Keratinocyte (primary cell): ENCODE measurements at regions not wholly inside any gene's neighbourhood (a gene's known extent, or its start where the extent isn't known, plus 50 kb on each side); places are given as distances from the start of the nearest gene placed in this dataset.

ENCODE experiments used
- DNase-seq: peaks from one replicate; pipeline ENCODE4 v3.0.0-alpha.2; 2011; ENCODE audit warnings: low read depth, missing footprints, low spot score
- FAIRE-seq: peaks from 2 replicates; lab custom pipeline; 2011; peaks lifted over from hg19 to GRCh38; lab: Jason Lieb, UNC
- H2AFZ ChIP-seq: 2 replicates; pipeline ENCODE4 v1.6.0; 2012; ENCODE audit warnings: low read length, control low read depth, inconsistent platforms; ENCODE audit not compliant: control insufficient read depth
- H3K27ac ChIP-seq: 2 replicates; pipeline ENCODE4 v1.5.1; 2011; ENCODE audit warnings: low read length; ENCODE audit not compliant: control insufficient read depth, insufficient read depth
- H3K27me3 ChIP-seq: 3 replicates; pipeline ENCODE4 v1.6.0; 2011; ENCODE audit warnings: low read length; ENCODE audit not compliant: control insufficient read depth, insufficient read depth; ENCODE audit errors: extremely low read depth
- H3K36me3 ChIP-seq, 2 experiments: 2 replicates in 1 of 2; 3 replicates in 1 of 2; pipeline ENCODE4 v1.5.1; 2011; ENCODE audit warnings: low read length in 2 of 2, mild to moderate bottlenecking in 1 of 2; ENCODE audit not compliant: control insufficient read depth in 2 of 2, insufficient read depth in 2 of 2; ENCODE audit errors: extremely low read depth in 1 of 2
- H3K4me1 ChIP-seq: 3 replicates; pipeline ENCODE4 v1.5.1; 2011; ENCODE audit warnings: low read length; ENCODE audit not compliant: control insufficient read depth, insufficient read depth; ENCODE audit errors: extremely low read depth
- H3K4me2 ChIP-seq: 3 replicates; pipeline ENCODE4 v1.6.0; 2011; ENCODE audit warnings: low read depth, low read length; ENCODE audit not compliant: control insufficient read depth, insufficient read depth; ENCODE audit errors: extremely low read depth
- H3K4me3 ChIP-seq, 3 experiments: fragments of 200-600 bp in 1 of 3; sonication (generic) in 1 of 3; 2 replicates in 2 of 3; 3 replicates in 1 of 3; pipeline ENCODE4 v1.5.1; 2011 to 2016; ENCODE audit warnings: low read length in 3 of 3, mild to moderate bottlenecking in 3 of 3, control low read depth in 2 of 3, inconsistent platforms in 1 of 3, low read depth in 1 of 3, mixed read lengths in 1 of 3, mixed run types in 1 of 3, moderate library complexity in 1 of 3; ENCODE audit not compliant: control insufficient read depth in 2 of 3, insufficient read depth in 2 of 3; ENCODE audit errors: extremely low read depth in 1 of 3
- H3K79me2 ChIP-seq: 2 replicates; pipeline ENCODE4 v1.6.0; 2012; ENCODE audit warnings: low read length; ENCODE audit not compliant: control insufficient read depth, insufficient read depth
- H3K9ac ChIP-seq: 3 replicates; pipeline ENCODE4 v1.6.0; 2011; ENCODE audit warnings: low read length; ENCODE audit not compliant: control insufficient read depth, insufficient read depth; ENCODE audit errors: extremely low read depth
- H3K9me1 ChIP-seq: 3 replicates; pipeline ENCODE4 v1.6.0; 2011; ENCODE audit warnings: low read length; ENCODE audit not compliant: control insufficient read depth, insufficient read depth; ENCODE audit errors: extremely low read depth
- H3K9me3 ChIP-seq: 2 replicates; pipeline ENCODE4 v1.5.1; 2012; ENCODE audit warnings: low read depth, low read length; ENCODE audit not compliant: control insufficient read depth
- H4K20me1 ChIP-seq: 3 replicates; pipeline ENCODE4 v1.6.0; 2011; ENCODE audit warnings: low read length; ENCODE audit not compliant: control insufficient read depth, insufficient read depth; ENCODE audit errors: extremely low read depth
- CTCF ChIP-seq, 3 experiments: IDR thresholded peaks in 1 of 3; conservative IDR thresholded peaks in 1 of 3; optimal IDR thresholded peaks in 1 of 3; 2 replicates in 2 of 3; 3 replicates in 1 of 3; pipeline versions ENCODE3 to v1.5.1; 2011; ENCODE audit warnings: low read length in 3 of 3, mild to moderate bottlenecking in 3 of 3, moderate library complexity in 2 of 3, control low read depth in 1 of 3, inconsistent platforms in 1 of 3; ENCODE audit not compliant: insufficient read depth in 2 of 3; ENCODE audit errors: extremely low read depth in 1 of 3
- EZH2 ChIP-seq: IDR thresholded peaks from one replicate; pipeline ENCODE4 v1.6.1; 2012; ENCODE audit warnings: inconsistent platforms, mild to moderate bottlenecking, low read length, moderate library complexity
- dilution Hi-C: fragments of 300-500 bp; cut with MboI; formaldehyde crosslinking; loops from one replicate; pipeline ENCODE4 v1.7.0; 2020; ENCODE audit warnings: low sequenced_read_pairs; ENCODE audit not compliant: extremely low pct_ligation_motif_present

GRCh38 chr4:41443340-41444079 is 94.4 kb upstream of the LIMCH1 start:
- H3K27ac ChIP-seq: no peak overlapping the region
- FAIRE-seq: no peak

GRCh38 chr4:41446391-41446790 is 91.6 kb upstream of the LIMCH1 start:
- no peak for FAIRE-seq
- no peak overlapping the region for H3K9ac ChIP-seq

More at GRCh38 chr4:41443340-41444079, 94.4 kb upstream of the LIMCH1 start:
- dilution Hi-C loops: no loop called here
- no peaks in the 10 kb centered on the region for H3K79me2 ChIP-seq
- H4K20me1 ChIP-seq: no peaks in the 10 kb centered on the region
- H3K4me2 ChIP-seq: no peak overlapping the region
- TF ChIP-seq CTCF (optimal IDR thresholded peaks at IDR 0.05 in 1 of 3, IDR thresholded peaks at IDR 0.05 in 1 of 3, conservative IDR thresholded peaks at IDR 0.05 in 1 of 3; ENCODE audit: extremely low read depth in 1 of 3, insufficient read depth in 2 of 3, low read length in 3 of 3) (no peak), EZH2 (no peak)
- H3K36me3 ChIP-seq: no peaks in the 10 kb centered on the region
- no peaks in the 10 kb centered on the region for H3K9me3 ChIP-seq
- H3K27me3 ChIP-seq: no peaks in the 10 kb centered on the region
- H3K9me1 ChIP-seq: no peaks in the 10 kb centered on the region
- no peak overlapping the region for H3K4me3 ChIP-seq
- H3K4me1 ChIP-seq: no peaks in the 10 kb centered on the region
- no peak overlapping the region for H3K9ac ChIP-seq
- no peak overlapping the region for H2AFZ ChIP-seq
- DNase-seq: no peak

More at GRCh38 chr4:41446391-41446790, 91.6 kb upstream of the LIMCH1 start:
- Histone ChIP-seq H3K4me1 (no peaks in the 10 kb centered on the region), H3K36me3 (no peaks in the 10 kb centered on the region), H2AFZ (no peak overlapping the region), H3K27ac (no peak overlapping the region), H3K27me3 (no peaks in the 10 kb centered on the region), H3K4me2 (no peak overlapping the region), H3K9me3 (no peaks in the 10 kb centered on the region), H3K9me1 (no peaks in the 10 kb centered on the region), H3K79me2 (no peaks in the 10 kb centered on the region), H4K20me1 (no peaks in the 10 kb centered on the region), H3K4me3 (no peak overlapping the region)
- dilution Hi-C loops: no loop called here
- DNase-seq: no peak
- no peak for TF ChIP-seq CTCF (optimal IDR thresholded peaks at IDR 0.05 in 1 of 3, IDR thresholded peaks at IDR 0.05 in 1 of 3, conservative IDR thresholded peaks at IDR 0.05 in 1 of 3; ENCODE audit: extremely low read depth in 1 of 3, insufficient read depth in 2 of 3, low read length in 3 of 3)
- no peak for TF ChIP-seq EZH2
